ENCODE measurements at regions not wholly inside any gene's neighbourhood (a gene's known extent, or its start where the extent isn't known, plus 50 kb on each side); places are given as distances from the start of the nearest gene placed in this dataset.

- TF ChIP-seq CHD7 (IDR thresholded peaks at IDR 0.05; ENCODE audit: insufficient replicate concordance, low read length) (no peak), CREB1 (IDR thresholded peaks at IDR 0.05) (no peak)
Observed at GRCh38 chr4:148664636-148665035, 222.4 kb upstream of the NR3C2 start (continued).

All from H1 (cell line).